ENCODE measurements at regions not wholly inside any gene's neighbourhood (a gene's known extent, or its start where the extent isn't known, plus 50 kb on each side); places are given as distances from the start of the nearest gene placed in this dataset.

DNA sequence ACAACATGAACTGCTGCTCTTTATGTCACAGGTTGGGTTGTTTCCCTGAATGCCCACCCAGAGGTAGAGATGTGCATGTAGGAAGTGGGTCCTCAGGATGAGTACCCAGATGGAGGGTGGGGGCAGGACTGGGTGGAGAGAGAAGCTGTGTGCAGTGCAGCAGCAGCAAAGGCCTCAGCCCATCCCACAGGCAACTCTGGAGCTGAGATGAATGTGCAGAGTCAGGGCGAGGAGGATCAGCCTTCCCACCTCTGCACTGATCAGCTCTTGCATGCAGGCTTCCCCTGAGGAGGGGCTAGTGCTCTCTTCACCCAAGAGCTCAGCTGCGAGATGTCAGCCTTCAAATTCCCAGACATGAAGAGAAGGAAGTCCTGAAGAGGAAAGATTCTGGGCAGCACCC, 326.2 kb upstream of the RAB6C start:
- no peaks in the 10 kb centered on the region for H3K36me3 ChIP-seq
- no peaks in the 10 kb centered on the region for H3K4me1 ChIP-seq
- no peaks in the 10 kb centered on the region for H3K27me3 ChIP-seq
- H3K9me3 ChIP-seq = no peaks in the 10 kb centered on the region
- DNase-seq (no peak), ATAC-seq (no peak)
- no peak overlapping the region for H3K4me3 ChIP-seq
- in situ Hi-C loops (cut with MboI; ENCODE audit: low sequenced_read_pairs in 4 of 4) = no loop called here
- intact Hi-C loops (cut with DNase I; ENCODE audit: low total_unique reads) = no loop called here
- TF ChIP-seq, protein P1, sequence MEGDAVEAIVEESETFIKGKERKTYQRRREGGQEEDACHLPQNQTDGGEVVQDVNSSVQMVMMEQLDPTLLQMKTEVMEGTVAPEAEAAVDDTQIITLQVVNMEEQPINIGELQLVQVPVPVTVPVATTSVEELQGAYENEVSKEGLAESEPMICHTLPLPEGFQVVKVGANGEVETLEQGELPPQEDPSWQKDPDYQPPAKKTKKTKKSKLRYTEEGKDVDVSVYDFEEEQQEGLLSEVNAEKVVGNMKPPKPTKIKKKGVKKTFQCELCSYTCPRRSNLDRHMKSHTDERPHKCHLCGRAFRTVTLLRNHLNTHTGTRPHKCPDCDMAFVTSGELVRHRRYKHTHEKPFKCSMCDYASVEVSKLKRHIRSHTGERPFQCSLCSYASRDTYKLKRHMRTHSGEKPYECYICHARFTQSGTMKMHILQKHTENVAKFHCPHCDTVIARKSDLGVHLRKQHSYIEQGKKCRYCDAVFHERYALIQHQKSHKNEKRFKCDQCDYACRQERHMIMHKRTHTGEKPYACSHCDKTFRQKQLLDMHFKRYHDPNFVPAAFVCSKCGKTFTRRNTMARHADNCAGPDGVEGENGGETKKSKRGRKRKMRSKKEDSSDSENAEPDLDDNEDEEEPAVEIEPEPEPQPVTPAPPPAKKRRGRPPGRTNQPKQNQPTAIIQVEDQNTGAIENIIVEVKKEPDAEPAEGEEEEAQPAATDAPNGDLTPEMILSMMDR (IDR thresholded peaks at IDR 0.05 in 4 of 5, conservative IDR thresholded peaks at IDR 0.05 in 1 of 5) = no peak
- no peak for TF ChIP-seq POLR2A (IDR thresholded peaks at IDR 0.05)
- H3K27ac ChIP-seq = no peak overlapping the region

DNA sequence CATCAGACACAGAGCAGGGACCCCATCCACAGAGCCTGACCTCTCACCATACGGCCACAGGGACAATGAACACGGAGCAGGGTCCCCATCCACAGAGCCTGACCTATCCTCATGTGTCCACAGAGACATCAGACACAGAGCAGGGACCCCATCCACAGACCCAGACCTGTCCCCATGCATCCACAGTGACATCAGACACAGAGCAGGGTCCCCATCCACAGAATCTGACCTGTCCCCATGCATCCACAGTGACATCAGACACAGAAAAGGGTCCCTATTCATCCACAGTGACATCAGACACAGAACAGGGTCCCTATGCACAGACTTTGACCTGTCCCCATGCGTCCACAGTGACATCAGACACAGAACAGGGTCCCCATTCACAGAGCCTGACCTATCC, 325.1 kb upstream of the RAB6C start:
- in situ Hi-C loops (cut with MboI; ENCODE audit: low sequenced_read_pairs in 4 of 4) (no loop called here), intact Hi-C loops (cut with DNase I; ENCODE audit: low total_unique reads) (no loop called here)
- H3K27ac ChIP-seq = no peak overlapping the region
- H3K4me1 ChIP-seq = no peaks in the 10 kb centered on the region
- no peak for DNase-seq
- no peak overlapping the region for H3K4me3 ChIP-seq
- TF ChIP-seq, protein P1 (IDR thresholded peaks at IDR 0.05 in 4 of 5, conservative IDR thresholded peaks at IDR 0.05 in 1 of 5) = no peak
- TF ChIP-seq POLR2A (IDR thresholded peaks at IDR 0.05) = no peak
- no peaks in the 10 kb centered on the region for H3K36me3 ChIP-seq
- ATAC-seq = no peak
- no peaks in the 10 kb centered on the region for H3K27me3 ChIP-seq
- H3K9me3 ChIP-seq = no peaks in the 10 kb centered on the region

DNA sequence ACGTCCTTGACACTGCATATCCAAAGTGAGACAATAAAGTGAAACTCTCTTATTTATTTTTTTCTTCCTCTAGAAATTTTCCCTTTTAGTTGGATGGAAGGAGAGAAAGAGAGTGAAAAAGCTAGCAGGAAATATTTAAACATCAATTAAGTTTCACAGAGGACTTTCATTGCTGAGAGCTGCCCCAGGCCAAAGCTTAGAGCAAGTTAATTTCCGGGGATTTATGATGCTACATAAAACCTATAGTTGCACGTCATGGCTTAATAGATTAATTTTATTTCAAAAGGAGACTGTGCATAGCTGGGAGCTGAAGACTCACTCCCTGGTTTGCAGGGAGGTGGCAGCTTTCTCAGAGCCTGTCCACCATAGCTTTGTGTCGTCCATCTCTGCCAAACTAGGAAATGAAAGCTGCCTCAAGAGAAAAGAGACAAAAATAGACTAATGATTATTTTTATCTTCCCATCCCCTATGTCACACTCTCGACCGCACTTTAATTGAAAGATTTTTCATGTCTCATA, 323.3 kb upstream of the RAB6C start:
- Histone ChIP-seq H3K4me3 (no peak overlapping the region), H3K27me3 (no peaks in the 10 kb centered on the region), H3K9me3 (no peaks in the 10 kb centered on the region), H3K36me3 (no peaks in the 10 kb centered on the region), H3K27ac (no peak overlapping the region), H3K4me1 (no peaks in the 10 kb centered on the region)
- intact Hi-C loops (cut with DNase I; ENCODE audit: low total_unique reads) (no loop called here), in situ Hi-C loops (cut with MboI; ENCODE audit: low sequenced_read_pairs in 4 of 4) (no loop called here)
- no peak for TF ChIP-seq POLR2A (IDR thresholded peaks at IDR 0.05)
- TF ChIP-seq, protein P1 (IDR thresholded peaks at IDR 0.05 in 4 of 5, conservative IDR thresholded peaks at IDR 0.05 in 1 of 5) = no peak
- DNase-seq = no peak
- ATAC-seq = no peak

DNA sequence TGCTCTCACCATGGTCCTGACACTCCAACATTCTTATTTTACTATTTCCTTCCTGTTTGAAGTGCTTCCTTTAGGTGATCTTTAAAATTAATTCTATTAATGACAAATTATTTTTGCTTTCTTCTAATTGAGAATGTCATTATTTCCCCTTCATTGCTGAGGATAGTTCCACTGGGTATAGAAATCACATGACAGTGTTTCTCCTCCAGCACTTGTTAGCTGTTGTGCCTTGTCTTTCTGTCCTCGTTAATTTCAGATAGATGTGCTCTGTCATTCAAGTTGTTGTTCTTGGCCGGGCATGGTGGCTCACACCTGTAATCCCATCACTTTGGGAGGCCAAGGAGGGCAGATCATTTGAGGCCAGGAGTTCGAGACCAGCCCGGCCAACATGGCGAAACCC, 321.0 kb upstream of the RAB6C start:
- no peak for TF ChIP-seq POLR2A (IDR thresholded peaks at IDR 0.05)
- TF ChIP-seq, protein P1 (IDR thresholded peaks at IDR 0.05 in 4 of 5, conservative IDR thresholded peaks at IDR 0.05 in 1 of 5) = no peak
- in situ Hi-C loops (cut with MboI; ENCODE audit: low sequenced_read_pairs in 4 of 4) (no loop called here), intact Hi-C loops (cut with DNase I; ENCODE audit: low total_unique reads) (no loop called here)
- Histone ChIP-seq H3K4me3 (no peak overlapping the region), H3K27ac (no peak overlapping the region), H3K4me1 (no peaks in the 10 kb centered on the region), H3K36me3 (no peaks in the 10 kb centered on the region), H3K9me3 (no peaks in the 10 kb centered on the region), H3K27me3 (no peaks in the 10 kb centered on the region)
- ATAC-seq (no peak), DNase-seq (no peak)

DNA sequence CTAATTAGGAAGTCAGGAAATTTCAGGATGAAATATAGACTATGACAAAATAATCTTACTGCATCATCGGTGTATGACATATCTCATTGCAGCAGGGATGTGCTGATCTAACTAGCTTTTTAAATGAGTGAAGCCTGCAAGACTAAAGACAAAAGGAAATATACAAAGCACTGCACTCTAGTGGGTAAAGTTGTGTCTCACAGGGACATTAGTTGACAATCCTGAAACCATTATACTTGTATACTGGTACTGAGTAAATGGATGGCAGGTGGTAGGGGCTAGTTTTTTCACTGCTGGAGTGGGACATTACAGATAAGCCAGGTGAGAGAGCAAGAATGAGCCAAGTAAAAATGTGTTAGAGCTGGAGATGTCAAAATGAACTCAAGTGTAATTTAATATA, 317.5 kb upstream of the RAB6C start:
- in situ Hi-C loops (cut with MboI; ENCODE audit: low sequenced_read_pairs in 4 of 4) = no loop called here
- H3K4me1 ChIP-seq = no peaks in the 10 kb centered on the region
- H3K27ac ChIP-seq = no peak overlapping the region
- H3K27me3 ChIP-seq = no peaks in the 10 kb centered on the region
- ATAC-seq = no peak
- no peaks in the 10 kb centered on the region for H3K36me3 ChIP-seq
- H3K4me3 ChIP-seq = no peak overlapping the region
- intact Hi-C loops (cut with DNase I; ENCODE audit: low total_unique reads) = no loop called here
- TF ChIP-seq, protein P1 (IDR thresholded peaks at IDR 0.05 in 4 of 5, conservative IDR thresholded peaks at IDR 0.05 in 1 of 5) = no peak
- TF ChIP-seq POLR2A (IDR thresholded peaks at IDR 0.05) = no peak
- H3K9me3 ChIP-seq = no peaks in the 10 kb centered on the region
- no peak for DNase-seq
